HCT116 (cell line): ENCODE measurements at regions not wholly inside any gene's neighbourhood (a gene's known extent, or its start where the extent isn't known, plus 50 kb on each side); places are given as distances from the start of the nearest gene placed in this dataset.

ENCODE experiments used
- ATAC-seq: fragments of 200-7000 bp; cut with Tn5 transposase; 2 replicates; pipeline ENCODE4 v1.9.1; 2020; ENCODE audit warnings: mild to moderate bottlenecking, moderate library complexity
- BruUV-seq: library from RNA; stranded (reverse); fragments of 400-500 nt; replicated peaks from 2 replicates; lab custom pipeline; 2021; lab: Mats Ljungman, UMichigan
- CTCF ChIA-PET: fragments of 300-600 bp; sonication (Branson Sonifier 250); formaldehyde crosslinking; loops from one replicate; lab custom pipeline; 2021; ENCODE audit warnings: antibody characterized with exemption; lab: Charles Lee
- POLR2A ChIA-PET: fragments of 300-600, 350-600 bp; sonication (Branson Sonifier 250); formaldehyde crosslinking; loops from one replicate; lab custom pipeline; 2021; ENCODE audit warnings: antibody characterized with exemption; lab: Charles Lee
- RAD21 ChIA-PET, 2 experiments: fragments of 300-600 bp; sonication (Branson Sonifier 250); formaldehyde crosslinking; loops; one replicate each; lab custom pipeline; 2023; ENCODE audit warnings: low total read pairs in 2 of 2; ENCODE audit not compliant: uncharacterized antibody in 2 of 2, unreplicated experiment in 2 of 2, low non-redundant PET in 1 of 2; lab: Charles Lee
- DNase-seq: peaks from one replicate; pipeline ENCODE4 v3.0.0-alpha.2; 2010; ENCODE audit warnings: low read depth, low spot score
- H2AFZ ChIP-seq: fragments of 200-600 bp; shearing (Covaris generic), sonication (generic); 2 replicates; pipeline ENCODE4 v1.6.1; 2017; ENCODE audit warnings: low read depth, mixed run types, mixed read lengths, antibody characterized with exemption, low read length; ENCODE audit not compliant: poor library complexity, severe bottlenecking
- H3K27ac ChIP-seq: 2 replicates; pipeline ENCODE4 v1.5.1; 2012; ENCODE audit warnings: low read depth, low read length
- H3K27me3 ChIP-seq: fragments of 200-600 bp; sonication (generic); 2 replicates; pipeline ENCODE4 v1.6.1; 2016; ENCODE audit warnings: mixed run types, low read length, mixed read lengths; ENCODE audit not compliant: insufficient read depth
- H3K36me3 ChIP-seq, 2 experiments: fragments of 200-500 bp in 1 of 2; fragments of 200-600 bp in 1 of 2; sonication (Bioruptor generic) in 1 of 2; sonication (generic) in 1 of 2; 2 replicates each; pipeline versions ENCODE4 v1.5.1 to v1.6.1; 2014 to 2016; ENCODE audit warnings: low read length in 2 of 2, inconsistent platforms in 1 of 2, mixed read lengths in 1 of 2, mixed run types in 1 of 2; ENCODE audit not compliant: insufficient read depth in 2 of 2, control insufficient read depth in 1 of 2
- H3K4me1 ChIP-seq, 2 experiments: fragments of 200-600 bp in 1 of 2; sonication (generic) in 1 of 2; 2 replicates each; pipeline versions ENCODE4 v1.5.1 to v1.6.1; 2012 to 2017; ENCODE audit warnings: low read length in 2 of 2, inconsistent platforms in 1 of 2, mild to moderate bottlenecking in 1 of 2, mixed read lengths in 1 of 2, mixed run types in 1 of 2, moderate library complexity in 1 of 2; ENCODE audit not compliant: insufficient read depth in 2 of 2, control insufficient read depth in 1 of 2
- H3K4me2 ChIP-seq: fragments of 200-600 bp; sonication (generic); 2 replicates; pipeline ENCODE4 v1.6.1; 2017; ENCODE audit warnings: mixed run types, low read length, mixed read lengths
- H3K4me3 ChIP-seq, 2 experiments: fragments of 200-600 bp in 1 of 2; sonication (generic) in 1 of 2; replicated peaks in 1 of 2; 2 replicates each; pipeline ENCODE4 v1.5.1; 2011 to 2016; ENCODE audit warnings: low read length in 2 of 2, control low read depth in 1 of 2, low read depth in 1 of 2, mild to moderate bottlenecking in 1 of 2, mixed read lengths in 1 of 2, mixed run types in 1 of 2
- H3K79me2 ChIP-seq: fragments of 200-600 bp; sonication (generic); 2 replicates; pipeline ENCODE4 v1.6.1; 2017; ENCODE audit warnings: mild to moderate bottlenecking, mixed run types, low read length, moderate library complexity, mixed read lengths; ENCODE audit not compliant: insufficient read depth
- H3K9ac ChIP-seq: fragments of 200-600 bp; sonication (generic); 2 replicates; pipeline ENCODE4 v1.6.1; 2016; ENCODE audit warnings: low read length, mixed read lengths
- H3K9me2 ChIP-seq: fragments of 200-600 bp; sonication (generic), shearing (Covaris generic); 2 replicates; pipeline ENCODE4 v1.6.1; 2017; ENCODE audit warnings: mixed run types, mild to moderate bottlenecking, moderate library complexity; ENCODE audit not compliant: insufficient read depth
- H3K9me3 ChIP-seq, 2 experiments: fragments of 200-500 bp in 1 of 2; fragments of 200-600 bp in 1 of 2; sonication (Bioruptor generic) in 1 of 2; sonication (generic) in 1 of 2; 2 replicates each; pipeline ENCODE4 v1.6.1; 2014 to 2017; ENCODE audit warnings: low read length in 2 of 2, mixed read lengths in 2 of 2, inconsistent platforms in 1 of 2, low read depth in 1 of 2, mild to moderate bottlenecking in 1 of 2, mixed run types in 1 of 2, moderate library complexity in 1 of 2; ENCODE audit not compliant: control insufficient read depth in 1 of 2, insufficient read depth in 1 of 2
- H4K20me1 ChIP-seq: fragments of 200-600 bp; sonication (generic), shearing (Covaris generic); 2 replicates; pipeline ENCODE4 v1.6.1; 2017; ENCODE audit warnings: mixed run types, mild to moderate bottlenecking, moderate library complexity; ENCODE audit not compliant: insufficient read depth
- EGR1 ChIP-seq: IDR thresholded peaks from 2 replicates; pipeline ENCODE4 v1.6.1; 2012; ENCODE audit warnings: low read depth
- ELF1 ChIP-seq: IDR thresholded peaks from 2 replicates; pipeline ENCODE4 v1.6.1; 2012; ENCODE audit warnings: low read depth, borderline replicate concordance
- EZH2 ChIP-seq: fragments of 200-600 bp; sonication (generic); IDR thresholded peaks from 2 replicates; pipeline ENCODE4 v1.6.1; 2017; ENCODE audit warnings: antibody characterized with exemption, mixed run types
- FOSL1 ChIP-seq: IDR thresholded peaks from 2 replicates; pipeline ENCODE4 v1.6.1; 2012; ENCODE audit warnings: low read depth
- POLR2A ChIP-seq: IDR thresholded peaks from 2 replicates; pipeline ENCODE4 v1.7.0; 2011; ENCODE audit warnings: borderline replicate concordance; ENCODE audit not compliant: insufficient read depth, insufficient read length; ENCODE audit errors: extremely low read depth
- POLR2AphosphoS5 ChIP-seq: IDR thresholded peaks from 2 replicates; pipeline ENCODE4 v1.6.1; 2011; ENCODE audit warnings: mild to moderate bottlenecking, low read depth, low read length, moderate library complexity
- REST ChIP-seq: IDR thresholded peaks from 2 replicates; pipeline ENCODE4 v1.6.1; 2012; ENCODE audit warnings: low read depth
- SIN3A ChIP-seq: IDR thresholded peaks from 2 replicates; pipeline ENCODE4 v1.6.1; 2012; ENCODE audit warnings: low read depth
- SP1 ChIP-seq: IDR thresholded peaks from 2 replicates; pipeline ENCODE4 v1.6.1; 2012; ENCODE audit warnings: low read depth
- SRF ChIP-seq: IDR thresholded peaks from 2 replicates; pipeline ENCODE4 v1.6.1; 2012; ENCODE audit warnings: low read depth
- YY1 ChIP-seq: IDR thresholded peaks from 2 replicates; pipeline ENCODE4 v1.6.1; 2011; ENCODE audit warnings: low read length, low read depth, moderate library complexity, mild to moderate bottlenecking; ENCODE audit not compliant: insufficient replicate concordance; ENCODE audit errors: extremely low read depth
- ZFX ChIP-seq: fragments of 450-650 bp; IDR thresholded peaks from 2 replicates; pipeline ENCODE4 v1.6.1; 2017
- ZNF274 ChIP-seq: fragments of 200-500 bp; sonication (Bioruptor generic); IDR thresholded peaks from 2 replicates; pipeline ENCODE4 v1.6.1; 2014; ENCODE audit warnings: mild to moderate bottlenecking, low read depth, low read length, inconsistent platforms
- intact Hi-C: fragments of 100-400 bp; cut with micrococcal nuclease; formaldehyde crosslinking; loops from 2 replicates; pipeline ENCODE4 v1.10.0; 2022
- TF ChIP-seq, protein P1 (sequence below), 3 experiments: fragments of 200-600 bp in 1 of 3; sonication (generic) in 1 of 3; IDR thresholded peaks in 2 of 3; conservative IDR thresholded peaks in 1 of 3; 2 replicates each; pipeline ENCODE4 v1.5.1; 2012 to 2017; ENCODE audit warnings: low read depth in 2 of 3, low read length in 2 of 3, antibody characterized with exemption in 1 of 3, borderline replicate concordance in 1 of 3, control low read depth in 1 of 3, mild to moderate bottlenecking in 1 of 3, mixed read lengths in 1 of 3, mixed run types in 1 of 3, moderate library complexity in 1 of 3; ENCODE audit not compliant: insufficient read depth in 1 of 3
- TF ChIP-seq, protein P2 (sequence below): IDR thresholded peaks from 2 replicates; pipeline ENCODE4 v1.6.1; 2012
- TF ChIP-seq, protein P3 (sequence below): IDR thresholded peaks from 2 replicates; pipeline ENCODE4 v1.6.1; 2011; ENCODE audit warnings: mild to moderate bottlenecking, low read length, moderate library complexity; ENCODE audit not compliant: insufficient replicate concordance; ENCODE audit errors: extremely low read depth

- TF ChIP-seq POLR2AphosphoS5 = no peak
Measured at GRCh38 chr3:34969513-34969912, 669.8 kb upstream of the ARPP21 start (continued).

- BruUV-seq = no TSS peak
- Histone ChIP-seq H3K4me2 (no peak overlapping the region), H3K9me2 (no peaks in the 10 kb centered on the region), H3K4me1 (no peaks in the 10 kb centered on the region), H2AFZ (no peak overlapping the region)
- POLR2A ChIA-PET = no interaction called here
- intact Hi-C loops = no loop called here
- TF ChIP-seq POLR2A (no peak), FOSL1 (no peak), SIN3A (no peak), EZH2 (no peak), REST (no peak), ELF1 (no peak), ZFX (no peak), SRF (no peak), ZNF274 (no peak), YY1 (no peak), POLR2AphosphoS5 (no peak), SP1 (no peak), EGR1 (no peak)
- TF ChIP-seq, protein P1, sequence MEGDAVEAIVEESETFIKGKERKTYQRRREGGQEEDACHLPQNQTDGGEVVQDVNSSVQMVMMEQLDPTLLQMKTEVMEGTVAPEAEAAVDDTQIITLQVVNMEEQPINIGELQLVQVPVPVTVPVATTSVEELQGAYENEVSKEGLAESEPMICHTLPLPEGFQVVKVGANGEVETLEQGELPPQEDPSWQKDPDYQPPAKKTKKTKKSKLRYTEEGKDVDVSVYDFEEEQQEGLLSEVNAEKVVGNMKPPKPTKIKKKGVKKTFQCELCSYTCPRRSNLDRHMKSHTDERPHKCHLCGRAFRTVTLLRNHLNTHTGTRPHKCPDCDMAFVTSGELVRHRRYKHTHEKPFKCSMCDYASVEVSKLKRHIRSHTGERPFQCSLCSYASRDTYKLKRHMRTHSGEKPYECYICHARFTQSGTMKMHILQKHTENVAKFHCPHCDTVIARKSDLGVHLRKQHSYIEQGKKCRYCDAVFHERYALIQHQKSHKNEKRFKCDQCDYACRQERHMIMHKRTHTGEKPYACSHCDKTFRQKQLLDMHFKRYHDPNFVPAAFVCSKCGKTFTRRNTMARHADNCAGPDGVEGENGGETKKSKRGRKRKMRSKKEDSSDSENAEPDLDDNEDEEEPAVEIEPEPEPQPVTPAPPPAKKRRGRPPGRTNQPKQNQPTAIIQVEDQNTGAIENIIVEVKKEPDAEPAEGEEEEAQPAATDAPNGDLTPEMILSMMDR (IDR thresholded peaks at IDR 0.05 in 2 of 3, conservative IDR thresholded peaks at IDR 0.05 in 1 of 3; ENCODE audit: borderline replicate concordance in 1 of 3, insufficient read depth in 1 of 3, low read depth in 2 of 3, low read length in 2 of 3) = no peak
- TF ChIP-seq, protein P2, sequence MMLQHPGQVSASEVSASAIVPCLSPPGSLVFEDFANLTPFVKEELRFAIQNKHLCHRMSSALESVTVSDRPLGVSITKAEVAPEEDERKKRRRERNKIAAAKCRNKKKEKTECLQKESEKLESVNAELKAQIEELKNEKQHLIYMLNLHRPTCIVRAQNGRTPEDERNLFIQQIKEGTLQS = no peak
- TF ChIP-seq, protein P3, sequence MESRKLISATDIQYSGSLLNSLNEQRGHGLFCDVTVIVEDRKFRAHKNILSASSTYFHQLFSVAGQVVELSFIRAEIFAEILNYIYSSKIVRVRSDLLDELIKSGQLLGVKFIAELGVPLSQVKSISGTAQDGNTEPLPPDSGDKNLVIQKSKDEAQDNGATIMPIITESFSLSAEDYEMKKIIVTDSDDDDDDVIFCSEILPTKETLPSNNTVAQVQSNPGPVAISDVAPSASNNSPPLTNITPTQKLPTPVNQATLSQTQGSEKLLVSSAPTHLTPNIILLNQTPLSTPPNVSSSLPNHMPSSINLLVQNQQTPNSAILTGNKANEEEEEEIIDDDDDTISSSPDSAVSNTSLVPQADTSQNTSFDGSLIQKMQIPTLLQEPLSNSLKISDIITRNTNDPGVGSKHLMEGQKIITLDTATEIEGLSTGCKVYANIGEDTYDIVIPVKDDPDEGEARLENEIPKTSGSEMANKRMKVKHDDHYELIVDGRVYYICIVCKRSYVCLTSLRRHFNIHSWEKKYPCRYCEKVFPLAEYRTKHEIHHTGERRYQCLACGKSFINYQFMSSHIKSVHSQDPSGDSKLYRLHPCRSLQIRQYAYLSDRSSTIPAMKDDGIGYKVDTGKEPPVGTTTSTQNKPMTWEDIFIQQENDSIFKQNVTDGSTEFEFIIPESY = no peak
- TF ChIP-seq, all 23 proteins: peak for 0
- Histone ChIP-seq H3K4me3 (no peak overlapping the region), H4K20me1 (no peaks in the 10 kb centered on the region), H3K36me3 (no peaks in the 10 kb centered on the region), H3K9me3 (peaks cover 0 to 3% of the 10 kb centered on the region in 2 experiments; a peak in 1 of 4 replicates), H3K79me2 (no peaks in the 10 kb centered on the region), H3K27ac (no peak overlapping the region), H3K27me3 (no peaks in the 10 kb centered on the region), H3K9ac (no peak overlapping the region)
- ChIA-PET RAD21 (no interaction called here), CTCF (no interaction called here)
- ATAC-seq (no peak), DNase-seq (no peak)
Measured at GRCh38 chr3:34972481-34972880, 666.8 kb upstream of the ARPP21 start.
